DOHH2 (cell line): ENCODE measurements at regions not wholly inside any gene's neighbourhood (a gene's known extent, or its start where the extent isn't known, plus 50 kb on each side); places are given as distances from the start of the nearest gene placed in this dataset.

ENCODE experiments used
- EZH2phosphoT487 ChIP-seq: fragments of 200-600 bp; sonication (generic); IDR thresholded peaks from 2 replicates; pipeline ENCODE4 v1.6.1; 2017; ENCODE audit warnings: borderline replicate concordance, mild to moderate bottlenecking, antibody characterized with exemption, low read length, moderate library complexity, mixed read lengths
- TF ChIP-seq, protein P1 (sequence below): fragments of 200-600 bp; sonication (generic); IDR thresholded peaks from one replicate; pipeline ENCODE4 v1.5.1; 2014; ENCODE audit warnings: antibody characterized with exemption, mild to moderate bottlenecking, low read depth, low read length; ENCODE audit not compliant: poor library complexity, severe bottlenecking

DNA sequence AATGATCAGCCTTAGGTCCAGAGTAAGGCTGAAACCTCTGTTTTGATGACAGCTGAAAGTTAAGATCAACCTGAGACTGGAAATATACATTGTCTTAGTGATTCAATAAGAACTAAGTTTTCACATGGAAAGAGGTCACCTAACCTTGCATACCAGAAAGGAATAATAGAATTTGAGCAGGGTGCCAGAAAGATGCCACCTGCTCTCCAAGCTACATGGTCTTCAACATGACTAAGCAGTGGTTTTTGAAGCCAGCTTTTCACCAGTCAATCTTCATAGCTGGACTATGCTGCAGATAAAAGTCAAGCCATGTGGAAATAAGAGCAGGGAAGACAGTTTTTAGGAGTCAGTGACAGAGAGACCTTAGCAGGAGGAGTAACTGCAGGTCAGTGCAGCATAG is 589.4 kb upstream of the SYT4 start:
- TF ChIP-seq, protein P1, sequence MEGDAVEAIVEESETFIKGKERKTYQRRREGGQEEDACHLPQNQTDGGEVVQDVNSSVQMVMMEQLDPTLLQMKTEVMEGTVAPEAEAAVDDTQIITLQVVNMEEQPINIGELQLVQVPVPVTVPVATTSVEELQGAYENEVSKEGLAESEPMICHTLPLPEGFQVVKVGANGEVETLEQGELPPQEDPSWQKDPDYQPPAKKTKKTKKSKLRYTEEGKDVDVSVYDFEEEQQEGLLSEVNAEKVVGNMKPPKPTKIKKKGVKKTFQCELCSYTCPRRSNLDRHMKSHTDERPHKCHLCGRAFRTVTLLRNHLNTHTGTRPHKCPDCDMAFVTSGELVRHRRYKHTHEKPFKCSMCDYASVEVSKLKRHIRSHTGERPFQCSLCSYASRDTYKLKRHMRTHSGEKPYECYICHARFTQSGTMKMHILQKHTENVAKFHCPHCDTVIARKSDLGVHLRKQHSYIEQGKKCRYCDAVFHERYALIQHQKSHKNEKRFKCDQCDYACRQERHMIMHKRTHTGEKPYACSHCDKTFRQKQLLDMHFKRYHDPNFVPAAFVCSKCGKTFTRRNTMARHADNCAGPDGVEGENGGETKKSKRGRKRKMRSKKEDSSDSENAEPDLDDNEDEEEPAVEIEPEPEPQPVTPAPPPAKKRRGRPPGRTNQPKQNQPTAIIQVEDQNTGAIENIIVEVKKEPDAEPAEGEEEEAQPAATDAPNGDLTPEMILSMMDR, result no peak
- no peak for TF ChIP-seq EZH2phosphoT487
